Gastrocnemius medialis (tissue), 4 donors: ENCODE measurements at regions not wholly inside any gene's neighbourhood (a gene's known extent, or its start where the extent isn't known, plus 50 kb on each side); places are given as distances from the start of the nearest gene placed in this dataset.

Experiments used
- ATAC-seq, 2 donors: fragments of 150-250 bp; one replicate each; pipeline ENCODE4 v1.9.1; 2016
- DNase-seq, 2 donors: peaks; one replicate each; pipeline ENCODE4 v3.0.0-alpha.2; 2019
- H3K27ac ChIP-seq, 4 donors: fragments of 200-600 bp; sonication (generic); 1 replicate in 1 of 4; 2 replicates in 3 of 4; pipeline ENCODE4 v1.5.1; 2016 to 2018; ENCODE audit warnings: mild to moderate bottlenecking in 2 of 4, moderate library complexity in 1 of 4
- H3K27me3 ChIP-seq, 3 donors: fragments of 200-600 bp; sonication (generic) in 2 of 3; 1 replicate in 1 of 3; 2 replicates in 2 of 3; pipeline versions ENCODE4 v1.5.1 to v1.6.0; 2016 to 2019; ENCODE audit warnings: mild to moderate bottlenecking in 1 of 3, moderate library complexity in 1 of 3
- H3K36me3 ChIP-seq, 2 donors: fragments of 200-600 bp; sonication (generic) in 1 of 2; one replicate each; pipeline ENCODE4 v1.5.1; 2017 to 2018
- H3K4me1 ChIP-seq, 2 donors: fragments of 200-600 bp; sonication (generic) in 1 of 2; one replicate each; pipeline ENCODE4 v1.5.1; 2016 to 2017; ENCODE audit warnings: mild to moderate bottlenecking in 2 of 2
- H3K4me3 ChIP-seq, 4 donors: fragments of 200-600 bp; sonication (generic) in 3 of 4; 1 replicate in 1 of 4; 2 replicates in 3 of 4; pipeline ENCODE4 v1.5.1; 2016 to 2019; ENCODE audit warnings: mild to moderate bottlenecking in 2 of 4
- H3K9me3 ChIP-seq, 3 donors: fragments of 200-600 bp; sonication (generic) in 2 of 3; 1 replicate in 1 of 3; 2 replicates in 2 of 3; pipeline ENCODE4 v1.5.1; 2016 to 2019
- CTCF ChIP-seq, 5 experiments: fragments of 450-650 bp in 3 of 5; fragments of 200-600 bp in 2 of 5; sonication (generic) in 2 of 5; IDR thresholded peaks in 4 of 5; conservative IDR thresholded peaks in 1 of 5; 1 replicate in 4 of 5; 2 replicates in 1 of 5; pipeline ENCODE4 v1.5.1; 2016 to 2019; ENCODE audit warnings: antibody characterized with exemption in 5 of 5, mild to moderate bottlenecking in 3 of 5, moderate library complexity in 3 of 5
- POLR2A ChIP-seq, 2 donors: fragments of 450-650 bp; IDR thresholded peaks; one replicate each; pipeline ENCODE4 v1.6.1; 2017; ENCODE audit warnings: antibody characterized with exemption in 2 of 2, mild to moderate bottlenecking in 2 of 2, moderate library complexity in 2 of 2
- in situ Hi-C, 4 donors: fragments of 200-750 bp; cut with MboI; loops; one replicate each; pipeline versions ENCODE4 v1.15.0 to v1.8.0; 2017; ENCODE audit warnings: low sequenced_read_pairs in 4 of 4
- intact Hi-C: fragments of 100-400 bp; cut with DNase I; formaldehyde crosslinking; loops from one replicate; pipeline ENCODE4 v1.15.1; 2023; ENCODE audit warnings: low total_unique reads

- ATAC-seq (no peak), DNase-seq (no peak)
- no peak overlapping the region for H3K4me3 ChIP-seq
- in situ Hi-C loops, result no loop called here
- H3K36me3 ChIP-seq, result no peaks in the 10 kb centered on the region
- H3K4me1 ChIP-seq, result no peaks in the 10 kb centered on the region
- TF ChIP-seq CTCF (IDR thresholded peaks at IDR 0.05 in 4 of 5, conservative IDR thresholded peaks at IDR 0.05 in 1 of 5), result no peak
- TF ChIP-seq POLR2A (IDR thresholded peaks at IDR 0.05), result no peak
- no peaks in the 10 kb centered on the region for H3K9me3 ChIP-seq
- no peak overlapping the region for H3K27ac ChIP-seq
- intact Hi-C loops, result no loop called here
- no peaks in the 10 kb centered on the region for H3K27me3 ChIP-seq
Measured at GRCh38 chr7:9645756-9646155, 1212.3 kb downstream of the NXPH1 start.

GRCh38 chr7:9657257-9657656 is 1223.8 kb downstream of the NXPH1 start:
- in situ Hi-C loops (loop anchor here in 1 of 4 donors (25.0 kb wide), 1 partner anchor 95 kb away; no protein-coding TSS in a partner anchor), intact Hi-C loops (no loop called here)
- DNase-seq (no peak), ATAC-seq (no peak)
- TF ChIP-seq POLR2A (IDR thresholded peaks at IDR 0.05), result no peak
- Histone ChIP-seq H3K4me1 (no peaks in the 10 kb centered on the region), H3K27ac (no peak overlapping the region), H3K36me3 (no peaks in the 10 kb centered on the region), H3K4me3 (no peak overlapping the region), H3K27me3 (no peaks in the 10 kb centered on the region), H3K9me3 (no peaks in the 10 kb centered on the region)

- no peak overlapping the region for H3K4me3 ChIP-seq
- H3K36me3 ChIP-seq, result no peaks in the 10 kb centered on the region
- no peaks in the 10 kb centered on the region for H3K27me3 ChIP-seq
- H3K4me1 ChIP-seq, result no peaks in the 10 kb centered on the region
- no peak for DNase-seq
- intact Hi-C loops (no loop called here), in situ Hi-C loops (loop anchor here in 1 of 4 donors (25.0 kb wide), 1 partner anchor 110 kb away; no protein-coding TSS in a partner anchor)
- no peaks in the 10 kb centered on the region for H3K9me3 ChIP-seq
- H3K27ac ChIP-seq, result no peak overlapping the region
- TF ChIP-seq POLR2A (IDR thresholded peaks at IDR 0.05) (no peak), CTCF (IDR thresholded peaks at IDR 0.05 in 4 of 5, conservative IDR thresholded peaks at IDR 0.05 in 1 of 5) (no peak)
- no peak for ATAC-seq
Measured at GRCh38 chr7:9671979-9672917, 1238.8 kb downstream of the NXPH1 start.

GRCh38 chr7:9680713-9681112 is 1247.3 kb downstream of the NXPH1 start:
- H3K27ac ChIP-seq, result no peak overlapping the region
- intact Hi-C loops (no loop called here), in situ Hi-C loops (no loop called here)
- H3K27me3 ChIP-seq, result no peaks in the 10 kb centered on the region
- ATAC-seq (no peak), DNase-seq (no peak)
- no peaks in the 10 kb centered on the region for H3K9me3 ChIP-seq
- no peak overlapping the region for H3K4me3 ChIP-seq
- no peaks in the 10 kb centered on the region for H3K4me1 ChIP-seq
- no peak for TF ChIP-seq POLR2A (IDR thresholded peaks at IDR 0.05)
- TF ChIP-seq CTCF (IDR thresholded peaks at IDR 0.05 in 4 of 5, conservative IDR thresholded peaks at IDR 0.05 in 1 of 5), result no peak
- H3K36me3 ChIP-seq, result no peaks in the 10 kb centered on the region

GRCh38 chr7:9681284-9681683 is 1247.9 kb downstream of the NXPH1 start:
- no peaks in the 10 kb centered on the region for H3K4me1 ChIP-seq
- in situ Hi-C loops, result no loop called here
- DNase-seq (no peak), ATAC-seq (no peak)
- H3K9me3 ChIP-seq, result no peaks in the 10 kb centered on the region
- intact Hi-C loops, result no loop called here
- H3K27ac ChIP-seq, result no peak overlapping the region
- no peaks in the 10 kb centered on the region for H3K27me3 ChIP-seq
- no peak overlapping the region for H3K4me3 ChIP-seq
- TF ChIP-seq POLR2A (IDR thresholded peaks at IDR 0.05) (no peak), CTCF (IDR thresholded peaks at IDR 0.05 in 4 of 5, conservative IDR thresholded peaks at IDR 0.05 in 1 of 5) (no peak)
- no peaks in the 10 kb centered on the region for H3K36me3 ChIP-seq
